GM10266 (cell line): ENCODE measurements at regions not wholly inside any gene's neighbourhood (a gene's known extent, or its start where the extent isn't known, plus 50 kb on each side); places are given as distances from the start of the nearest gene placed in this dataset.
"Not testable (repeated sequence)": the region's sequence is repeated elsewhere in the genome, so short reads cannot be mapped to it uniquely, and the experiment has no call there.

Experiments used
- DNase-seq: peaks from one replicate; pipeline ENCODE4 v3.0.0; 2012; ENCODE audit errors: extremely low spot score
- TF ChIP-seq, protein P1 (sequence below): IDR thresholded peaks from 2 replicates; pipeline ENCODE4 v1.5.1; 2012; ENCODE audit warnings: mild to moderate bottlenecking, low read depth; ENCODE audit not compliant: control insufficient read depth, insufficient read depth; ENCODE audit errors: missing control alignments

DNA sequence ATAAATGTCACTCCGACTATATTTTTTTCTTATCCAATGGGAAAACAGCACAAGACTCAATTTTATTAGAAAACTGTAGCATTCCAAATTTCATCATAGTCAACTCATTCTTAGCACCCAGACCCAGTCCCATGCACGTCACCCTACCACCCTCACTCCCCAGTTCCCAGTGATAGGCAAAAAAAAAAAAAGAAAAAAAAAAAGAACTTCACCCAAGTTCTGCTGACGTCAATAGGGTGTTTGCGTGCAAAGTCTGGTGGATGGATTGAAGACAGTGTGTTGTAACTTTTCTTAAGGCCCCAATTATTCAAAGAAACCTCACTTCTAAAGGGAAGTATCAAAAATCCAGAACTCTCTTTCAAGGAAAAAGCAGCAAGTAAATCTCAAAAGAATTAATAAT, 213.9 kb upstream of the PRDM1 start:
- DNase-seq, result no peak
- TF ChIP-seq, protein P1, sequence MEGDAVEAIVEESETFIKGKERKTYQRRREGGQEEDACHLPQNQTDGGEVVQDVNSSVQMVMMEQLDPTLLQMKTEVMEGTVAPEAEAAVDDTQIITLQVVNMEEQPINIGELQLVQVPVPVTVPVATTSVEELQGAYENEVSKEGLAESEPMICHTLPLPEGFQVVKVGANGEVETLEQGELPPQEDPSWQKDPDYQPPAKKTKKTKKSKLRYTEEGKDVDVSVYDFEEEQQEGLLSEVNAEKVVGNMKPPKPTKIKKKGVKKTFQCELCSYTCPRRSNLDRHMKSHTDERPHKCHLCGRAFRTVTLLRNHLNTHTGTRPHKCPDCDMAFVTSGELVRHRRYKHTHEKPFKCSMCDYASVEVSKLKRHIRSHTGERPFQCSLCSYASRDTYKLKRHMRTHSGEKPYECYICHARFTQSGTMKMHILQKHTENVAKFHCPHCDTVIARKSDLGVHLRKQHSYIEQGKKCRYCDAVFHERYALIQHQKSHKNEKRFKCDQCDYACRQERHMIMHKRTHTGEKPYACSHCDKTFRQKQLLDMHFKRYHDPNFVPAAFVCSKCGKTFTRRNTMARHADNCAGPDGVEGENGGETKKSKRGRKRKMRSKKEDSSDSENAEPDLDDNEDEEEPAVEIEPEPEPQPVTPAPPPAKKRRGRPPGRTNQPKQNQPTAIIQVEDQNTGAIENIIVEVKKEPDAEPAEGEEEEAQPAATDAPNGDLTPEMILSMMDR, result no peak

DNA sequence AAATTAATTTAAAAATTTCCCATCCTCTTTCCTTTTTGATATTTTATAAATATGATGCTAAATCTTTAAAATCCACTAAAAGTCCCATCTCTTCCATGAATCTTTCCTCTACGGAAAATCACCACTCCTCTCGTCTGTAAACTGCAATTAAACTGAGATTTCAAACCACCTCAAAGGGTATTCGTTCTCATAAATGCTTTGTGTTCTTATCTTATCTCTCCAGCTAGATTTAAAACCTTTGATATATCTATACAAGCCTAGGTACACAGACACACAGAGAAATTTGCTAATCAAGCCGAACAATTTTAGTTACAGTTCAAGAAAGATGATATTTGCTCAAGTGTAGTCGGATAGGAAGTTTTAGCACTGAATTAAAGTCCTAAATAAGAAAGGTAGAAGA, 214.6 kb upstream of the PRDM1 start:
- no peak for DNase-seq
- TF ChIP-seq, protein P1, result no peak

DNA sequence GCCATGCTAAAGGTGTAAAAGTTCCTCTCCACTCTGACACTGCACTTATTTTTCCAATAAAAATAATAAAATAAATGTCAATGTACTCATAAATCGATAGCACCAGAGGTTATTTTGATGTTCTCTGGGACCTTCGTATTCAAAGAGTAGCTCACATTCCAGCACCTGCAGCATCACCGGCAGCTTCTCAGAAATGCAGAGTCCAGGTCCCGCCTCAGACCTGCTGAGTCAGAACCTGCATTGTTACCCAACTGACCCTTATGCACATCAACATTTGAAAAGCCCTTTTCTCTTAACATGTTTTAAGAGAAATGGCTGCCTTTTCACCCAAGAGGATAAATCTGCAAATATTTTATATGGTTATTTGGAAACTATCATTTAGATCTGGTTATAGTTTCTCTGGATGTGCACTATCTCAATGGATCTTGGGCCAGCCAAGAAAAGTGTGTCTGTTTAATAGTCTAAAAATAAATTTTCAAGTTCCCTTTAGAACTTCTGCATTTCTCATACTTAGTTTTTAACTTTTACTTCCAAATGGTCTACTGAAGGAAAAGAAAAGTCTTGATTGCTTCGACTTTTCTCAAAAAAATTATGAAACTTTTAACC, 216.2 kb upstream of the PRDM1 start:
- DNase-seq, result no peak
- TF ChIP-seq, protein P1, result no peak

DNA sequence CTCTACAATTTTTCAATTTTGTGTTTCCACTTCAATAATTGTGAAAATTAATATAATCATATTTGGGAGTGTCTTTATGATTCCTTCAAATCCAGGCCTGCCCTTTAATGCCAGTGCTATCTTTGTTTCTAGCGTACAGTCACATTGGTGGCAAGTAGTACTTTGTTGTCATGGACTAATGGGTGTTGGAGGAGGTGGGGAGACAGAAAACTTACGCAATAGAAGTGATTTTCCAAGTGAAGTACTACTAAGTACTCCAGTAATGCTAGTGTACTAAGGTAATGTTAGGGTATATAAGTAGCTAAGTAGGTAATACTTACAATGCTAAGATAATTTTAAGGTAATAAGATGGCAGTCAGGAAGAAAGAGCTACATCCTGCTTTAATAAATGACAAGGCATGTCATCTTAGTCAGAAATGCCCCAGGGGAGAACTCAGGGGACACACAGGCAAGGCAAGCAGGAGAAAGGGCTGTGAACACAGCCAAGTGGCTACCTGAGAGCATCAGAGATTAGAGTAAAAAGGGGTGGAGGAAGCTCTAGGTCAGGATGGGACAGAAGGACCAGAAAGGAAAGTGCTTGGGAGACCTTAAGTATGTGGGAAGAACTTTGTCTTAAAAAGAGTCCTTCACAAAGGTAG, 217.2 kb upstream of the PRDM1 start:
- TF ChIP-seq, protein P1, result no peak
- DNase-seq, result no peak

DNA sequence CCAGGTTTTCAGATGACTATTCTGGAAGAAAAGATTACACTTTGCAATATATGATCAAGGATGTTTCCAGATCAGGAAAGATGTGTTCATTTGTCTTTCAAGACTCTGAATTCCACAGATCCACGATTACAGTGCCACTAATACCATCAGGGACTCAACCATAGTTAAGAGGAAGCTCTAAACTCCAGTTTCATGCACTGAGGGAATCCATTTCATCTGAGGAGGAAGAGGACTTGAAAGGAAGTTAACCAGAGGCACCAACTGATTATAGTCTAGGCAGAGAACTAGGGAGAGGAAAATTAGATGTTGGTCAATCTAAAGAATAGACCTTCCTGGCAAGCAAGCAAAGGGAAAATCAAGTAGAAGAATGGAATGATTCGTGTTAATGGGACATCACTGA, 218.3 kb upstream of the PRDM1 start:
- no peak for DNase-seq
- TF ChIP-seq, protein P1, result no peak

DNA sequence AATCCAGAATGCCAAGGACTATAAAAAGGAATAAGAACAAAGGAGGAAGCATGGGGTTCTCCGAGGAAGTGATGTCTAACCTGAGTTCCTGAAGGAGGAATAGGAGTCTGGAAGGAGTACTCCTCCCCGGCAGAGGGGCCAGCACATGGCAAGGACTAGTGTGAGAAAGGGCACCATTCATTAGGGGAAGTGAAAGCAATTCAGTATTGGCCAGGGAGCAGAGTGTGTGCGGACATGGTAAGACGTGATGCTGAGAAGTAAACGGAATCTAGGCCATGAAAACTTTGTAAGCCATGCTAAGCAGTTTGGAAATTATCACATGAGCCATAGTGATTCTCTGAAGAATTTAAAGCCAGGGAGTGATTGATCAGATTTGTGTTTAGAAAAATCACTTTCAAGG, 218.9 kb upstream of the PRDM1 start:
- TF ChIP-seq, protein P1, result no peak
- no peak for DNase-seq

DNA sequence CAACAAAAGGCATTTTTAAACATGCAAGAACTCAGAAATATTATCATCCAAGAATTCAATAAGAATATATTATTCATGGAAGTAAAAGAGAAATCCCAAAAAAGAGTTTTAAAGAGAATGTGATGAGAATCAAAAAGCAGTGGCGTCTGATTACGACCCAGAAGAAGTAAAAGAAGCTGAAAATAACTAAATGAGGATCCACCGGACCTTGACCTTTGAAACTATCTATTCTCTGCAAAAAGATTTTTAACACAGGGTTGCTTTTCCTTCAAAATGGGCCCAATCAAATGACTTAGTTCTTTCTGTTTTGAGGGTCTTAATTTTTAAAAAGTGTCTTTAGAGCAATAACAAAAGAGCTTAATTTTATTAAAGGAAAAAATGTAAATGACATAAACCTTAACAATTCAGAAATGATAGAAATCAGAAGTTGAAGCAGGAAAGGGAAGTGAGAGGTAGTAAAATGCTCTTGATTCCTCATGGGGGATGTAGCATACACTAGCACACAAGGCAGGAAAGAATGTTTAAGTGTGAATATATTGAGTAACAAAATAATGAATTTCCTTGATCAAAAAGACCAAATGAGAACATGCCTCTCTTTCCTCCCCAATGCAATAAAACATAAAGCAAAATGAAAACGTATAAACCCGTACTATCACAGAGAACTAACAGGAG, 223.1 kb upstream of the PRDM1 start:
- DNase-seq, result no peak
- TF ChIP-seq, protein P1, result no peak

DNA sequence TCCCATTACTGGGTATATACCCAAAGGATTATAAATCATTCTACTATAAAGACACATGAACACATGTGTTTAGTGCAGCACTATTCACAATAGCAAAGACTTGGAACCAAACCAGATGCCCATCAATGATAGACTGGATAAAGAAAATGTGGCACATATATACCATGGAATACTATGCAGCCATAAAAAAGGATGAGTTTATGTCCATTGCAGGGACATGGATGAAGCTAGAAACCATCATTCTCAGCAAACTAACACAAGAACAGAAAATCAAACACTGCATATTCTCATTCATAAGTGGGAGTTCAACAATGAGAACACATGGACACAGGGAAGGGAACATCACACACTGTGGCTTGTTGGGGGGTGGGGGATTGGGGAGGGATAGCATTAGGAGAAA, 225.2 kb upstream of the PRDM1 start:
- DNase-seq, result not testable (repeated sequence)
